Liver (tissue), 8 donors: ENCODE measurements at regions not wholly inside any gene's neighbourhood (a gene's known extent, or its start where the extent isn't known, plus 50 kb on each side); places are given as distances from the start of the nearest gene placed in this dataset.
"Not testable (repeated sequence)": the region's sequence is repeated elsewhere in the genome, so short reads cannot be mapped to it uniquely, and the experiment has no call there.

Source experiments
- DNase-seq: peaks from one replicate; pipeline ENCODE4 v3.0.0-alpha.2; 2017; ENCODE audit warnings: low spot score
- H3K27ac ChIP-seq, 2 donors: one replicate each; pipeline ENCODE4 v1.7.0; 2013; ENCODE audit warnings: inconsistent platforms in 2 of 2, low read length in 2 of 2, control low read depth in 1 of 2, low read depth in 1 of 2, mild to moderate bottlenecking in 1 of 2
- H3K27me3 ChIP-seq, 4 donors: one replicate each; pipeline versions ENCODE4 v1.6.1 to v1.7.0; 2013; ENCODE audit warnings: low read length in 3 of 4, inconsistent platforms in 1 of 4, mild to moderate bottlenecking in 1 of 4, moderate library complexity in 1 of 4; ENCODE audit not compliant: control insufficient read depth in 4 of 4, insufficient read depth in 4 of 4
- H3K36me3 ChIP-seq, 4 donors: one replicate each; pipeline versions ENCODE4 v1.6.1 to v1.7.0; 2013; ENCODE audit warnings: low read length in 3 of 4, mild to moderate bottlenecking in 3 of 4, low read depth in 1 of 4, moderate library complexity in 1 of 4; ENCODE audit not compliant: control insufficient read depth in 4 of 4, insufficient read depth in 3 of 4
- H3K4me1 ChIP-seq, 4 donors: one replicate each; pipeline versions ENCODE4 v1.6.1 to v1.7.0; 2013; ENCODE audit warnings: low read length in 3 of 4, mild to moderate bottlenecking in 3 of 4, moderate library complexity in 1 of 4; ENCODE audit not compliant: control insufficient read depth in 4 of 4, insufficient read depth in 4 of 4
- H3K4me3 ChIP-seq, 3 donors: one replicate each; pipeline versions ENCODE4 v1.6.1 to v1.7.0; 2013; ENCODE audit warnings: low read length in 3 of 3, control low read depth in 1 of 3, low read depth in 1 of 3, mild to moderate bottlenecking in 1 of 3
- H3K9ac ChIP-seq, 2 donors: one replicate each; pipeline ENCODE4 v1.7.0; 2013; ENCODE audit warnings: low read length in 2 of 2, mild to moderate bottlenecking in 2 of 2, moderate library complexity in 2 of 2, control low read depth in 1 of 2, low read depth in 1 of 2
- H3K9me3 ChIP-seq, 4 donors: one replicate each; pipeline versions ENCODE4 v1.6.1 to v1.7.0; 2013; ENCODE audit warnings: low read length in 3 of 4; ENCODE audit not compliant: control insufficient read depth in 4 of 4
- ATF3 ChIP-seq: IDR thresholded peaks from 2 replicates; pipeline ENCODE4 v1.6.1; 2016; ENCODE audit warnings: antibody characterized with exemption
- CTCF ChIP-seq: fragments of 150-350 bp; IDR thresholded peaks from 2 replicates; pipeline ENCODE4 v1.5.1; 2017; ENCODE audit warnings: improper control_type of control experiment, low read depth, low read length; ENCODE audit not compliant: missing input control
- EGR1 ChIP-seq, 2 donors: IDR thresholded peaks; 2 replicates each; pipeline ENCODE4 v1.6.1; 2016 to 2018; ENCODE audit warnings: antibody characterized with exemption in 2 of 2, low read depth in 2 of 2
- FOXA1 ChIP-seq: IDR thresholded peaks from 2 replicates; pipeline ENCODE4 v1.6.1; 2016; ENCODE audit warnings: antibody characterized with exemption
- FOXA2 ChIP-seq: IDR thresholded peaks from 2 replicates; pipeline ENCODE4 v1.6.1; 2016; ENCODE audit warnings: antibody characterized with exemption
- GABPA ChIP-seq, 2 donors: IDR thresholded peaks in 1 of 2; conservative IDR thresholded peaks in 1 of 2; 2 replicates each; pipeline ENCODE4 v1.6.1; 2016; ENCODE audit warnings: antibody characterized with exemption in 2 of 2, mild to moderate bottlenecking in 1 of 2, moderate library complexity in 1 of 2
- HNF4A ChIP-seq, 2 donors: conservative IDR thresholded peaks; 2 replicates each; pipeline ENCODE4 v1.6.1; 2016; ENCODE audit warnings: antibody characterized with exemption in 2 of 2, mild to moderate bottlenecking in 2 of 2
- HNF4G ChIP-seq: IDR thresholded peaks from 2 replicates; pipeline ENCODE4 v1.6.1; 2016; ENCODE audit warnings: antibody characterized with exemption
- JUND ChIP-seq, 2 donors: IDR thresholded peaks; 2 replicates each; pipeline ENCODE4 v1.6.1; 2016; ENCODE audit warnings: antibody characterized with exemption in 2 of 2
- MAX ChIP-seq: IDR thresholded peaks from 2 replicates; pipeline ENCODE4 v1.6.1; 2016; ENCODE audit warnings: antibody characterized with exemption
- RAD21 ChIP-seq, 2 donors: IDR thresholded peaks; 2 replicates each; pipeline ENCODE4 v1.6.1; 2016; ENCODE audit warnings: antibody characterized with exemption in 2 of 2, mild to moderate bottlenecking in 2 of 2
- REST ChIP-seq: IDR thresholded peaks from 2 replicates; pipeline ENCODE4 v1.6.1; 2016; ENCODE audit warnings: antibody characterized with exemption, mild to moderate bottlenecking
- RXRA ChIP-seq, 2 donors: IDR thresholded peaks; 2 replicates each; pipeline ENCODE4 v1.6.1; 2017 to 2018; ENCODE audit warnings: antibody characterized with exemption in 2 of 2, mild to moderate bottlenecking in 1 of 2
- SP1 ChIP-seq: IDR thresholded peaks from 2 replicates; pipeline ENCODE4 v1.6.1; 2018; ENCODE audit warnings: antibody characterized with exemption, mild to moderate bottlenecking
- TAF1 ChIP-seq: conservative IDR thresholded peaks from 2 replicates; pipeline ENCODE4 v1.6.1; 2016; ENCODE audit warnings: antibody characterized with exemption, mild to moderate bottlenecking
- YY1 ChIP-seq: IDR thresholded peaks from 2 replicates; pipeline ENCODE4 v1.6.1; 2016; ENCODE audit warnings: antibody characterized with exemption, mild to moderate bottlenecking
- WGBS: extraction: QIAGEN DNeasy Blood & Tissue Kit; methylation state at CpG from one replicate; pipeline ENCODE4 v1.1.7; 2013; 5-methylcytosine and 5-hydroxymethylcytosine counted together
- donor health status: healthy.
- donor health status: healthy.
- donor health status: healthy.
- donor health status: healthy.
- donor health status: healthy.

- no peak for TF ChIP-seq FOXA2
Observed at GRCh38 chr3:105285653-105286241, 81.0 kb upstream of the ALCAM start (continued).

- no peak for DNase-seq
- no peaks in the 10 kb centered on the region for H3K9me3 ChIP-seq
- no peak overlapping the region for H3K9ac ChIP-seq
- no peaks in the 10 kb centered on the region for H3K27me3 ChIP-seq
- TF ChIP-seq YY1: no peak
- no peak for TF ChIP-seq JUND (IDR thresholded peaks at IDR 0.05)
- TF ChIP-seq EGR1 (IDR thresholded peaks at IDR 0.05; ENCODE audit: low read depth in 2 of 2): no peak
- no peak for TF ChIP-seq RAD21 (IDR thresholded peaks at IDR 0.05)
- TF ChIP-seq ATF3: no peak
- TF ChIP-seq MAX: no peak
- no peak for TF ChIP-seq HNF4A (conservative IDR thresholded peaks at IDR 0.05)
- TF ChIP-seq HNF4G: no peak
- TF ChIP-seq CTCF: no peak
- no peak for TF ChIP-seq FOXA1
- no peak for TF ChIP-seq SP1
- TF ChIP-seq GABPA (IDR thresholded peaks at IDR 0.05 in 1 of 2, conservative IDR thresholded peaks at IDR 0.05 in 1 of 2): no peak
- WGBS: 96% methylated on average over 1 of the region's 1 CpG
- no peaks in the 10 kb centered on the region for H3K36me3 ChIP-seq
- no peak overlapping the region for H3K27ac ChIP-seq
- no peaks in the 10 kb centered on the region for H3K4me1 ChIP-seq
- no peak overlapping the region for H3K4me3 ChIP-seq
Observed at GRCh38 chr3:105293441-105293840, 73.3 kb upstream of the ALCAM start.

- not testable (repeated sequence) for H3K4me3 ChIP-seq, H3K9me3 ChIP-seq, DNase-seq, H3K27me3 ChIP-seq, H3K4me1 ChIP-seq, H3K9ac ChIP-seq, H3K27ac ChIP-seq, H3K36me3 ChIP-seq
- 95% methylated on average over 28 of the region's 28 CpGs for WGBS
Observed at GRCh38 chr3:105296182-105296822, 70.4 kb upstream of the ALCAM start.

- H3K36me3 ChIP-seq: peaks cover 0 to 3% (median 0%) of the 10 kb centered on the region in 4 donors
- H3K4me1 ChIP-seq: no peaks in the 10 kb centered on the region
- no peak for DNase-seq
- TF ChIP-seq GABPA (IDR thresholded peaks at IDR 0.05 in 1 of 2, conservative IDR thresholded peaks at IDR 0.05 in 1 of 2): no peak
- no peak for TF ChIP-seq EGR1 (IDR thresholded peaks at IDR 0.05; ENCODE audit: low read depth in 2 of 2)
- TF ChIP-seq TAF1: no peak
- no peak for TF ChIP-seq FOXA2
- no peak for TF ChIP-seq RAD21 (IDR thresholded peaks at IDR 0.05)
- TF ChIP-seq SP1: no peak
- no peak for TF ChIP-seq HNF4G
- TF ChIP-seq FOXA1: no peak
- TF ChIP-seq RXRA (IDR thresholded peaks at IDR 0.05): no peak
- TF ChIP-seq CTCF: no peak
- TF ChIP-seq HNF4A (conservative IDR thresholded peaks at IDR 0.05): no peak
- no peak for TF ChIP-seq REST
- no peaks in the 10 kb centered on the region for H3K27me3 ChIP-seq
- H3K4me3 ChIP-seq: no peak overlapping the region
- peaks cover 0 to 2% (median 0%) of the 10 kb centered on the region in 4 donors for H3K9me3 ChIP-seq
- H3K9ac ChIP-seq: no peak overlapping the region
- H3K27ac ChIP-seq: no peak overlapping the region
- WGBS: 88% methylated on average over 1 of the region's 1 CpG
Observed at GRCh38 chr3:105304487-105304886, 62.2 kb upstream of the ALCAM start.
